GM12878 (cell line): ENCODE measurements at regions not wholly inside any gene's neighbourhood (a gene's known extent, or its start where the extent isn't known, plus 50 kb on each side); places are given as distances from the start of the nearest gene placed in this dataset.

Experiments used
- BMI1 ChIP-seq: fragments of 450-650 bp; IDR thresholded peaks from 2 replicates; pipeline ENCODE4 v1.6.1; 2016; ENCODE audit warnings: mild to moderate bottlenecking, moderate library complexity, borderline replicate concordance
- CEBPB ChIP-seq, 2 experiments: fragments of 150-350 bp in 1 of 2; IDR thresholded peaks; 2 replicates each; pipeline ENCODE4 v1.6.1; 2012 to 2014; ENCODE audit warnings: low read depth in 2 of 2, low read length in 2 of 2, borderline replicate concordance in 1 of 2, inconsistent platforms in 1 of 2
- CHD1 ChIP-seq: IDR thresholded peaks from 2 replicates; pipeline ENCODE4 v1.6.1; 2012; ENCODE audit warnings: low read depth, low read length, improper control_type of control experiment
- CHD4 ChIP-seq: fragments of 200-600 bp; sonication (generic); IDR thresholded peaks from 2 replicates; pipeline ENCODE4 v1.6.1; 2016; ENCODE audit warnings: mild to moderate bottlenecking
- CREB1 ChIP-seq: IDR thresholded peaks from 2 replicates; pipeline ENCODE4 v1.6.1; 2012; ENCODE audit warnings: low read depth, mild to moderate bottlenecking, inconsistent platforms
- CTCF ChIP-seq, 3 experiments: IDR thresholded peaks in 2 of 3; conservative IDR thresholded peaks in 1 of 3; 2 replicates each; pipeline ENCODE4 v1.5.1; 2011; ENCODE audit warnings: low read depth in 3 of 3, low read length in 3 of 3, mild to moderate bottlenecking in 3 of 3, control low read depth in 2 of 3, moderate library complexity in 2 of 3, inconsistent platforms in 1 of 3, mixed read lengths in 1 of 3; ENCODE audit not compliant: control insufficient read depth in 2 of 3, insufficient read depth in 1 of 3; ENCODE audit errors: extremely low read depth in 1 of 3
- E4F1 ChIP-seq: fragments of 450-650 bp; IDR thresholded peaks from 2 replicates; pipeline ENCODE4 v1.6.1; 2018; ENCODE audit warnings: borderline replicate concordance, mild to moderate bottlenecking; ENCODE audit not compliant: partially characterized antibody
- FOS ChIP-seq: IDR thresholded peaks from 3 replicates; pipeline ENCODE4 v1.6.1; 2011; ENCODE audit warnings: borderline replicate concordance; ENCODE audit not compliant: insufficient read length; ENCODE audit errors: extremely low read depth
- KLF5 ChIP-seq: fragments of 450-650 bp; IDR thresholded peaks from 2 replicates; pipeline ENCODE4 v1.6.1; 2014; ENCODE audit warnings: mild to moderate bottlenecking; ENCODE audit not compliant: partially characterized antibody
- MTA3 ChIP-seq: IDR thresholded peaks from 2 replicates; pipeline ENCODE4 v1.6.1; 2012; ENCODE audit warnings: low read length, inconsistent platforms, borderline replicate concordance
- MYB ChIP-seq: fragments of 150-350 bp; IDR thresholded peaks from 2 replicates; pipeline ENCODE4 v1.6.1; 2014; ENCODE audit warnings: mild to moderate bottlenecking, low read depth, low read length, borderline replicate concordance
- PBX3 ChIP-seq: IDR thresholded peaks from 2 replicates; pipeline ENCODE4 v1.6.1; 2011; ENCODE audit warnings: mild to moderate bottlenecking, low read depth, low read length, moderate library complexity; ENCODE audit not compliant: insufficient replicate concordance
- SPI1 ChIP-seq: IDR thresholded peaks from 2 replicates; pipeline ENCODE4 v1.6.1; 2011; ENCODE audit warnings: low read depth, mild to moderate bottlenecking, low read length, moderate library complexity, borderline replicate concordance; ENCODE audit not compliant: insufficient read depth
- USF1 ChIP-seq: IDR thresholded peaks from 2 replicates; pipeline ENCODE4 v1.6.1; 2011; ENCODE audit warnings: borderline replicate concordance, low read depth, mild to moderate bottlenecking, moderate library complexity, mixed read lengths, low read length; ENCODE audit not compliant: insufficient read depth; ENCODE audit errors: extremely low read length
- YY1 ChIP-seq: IDR thresholded peaks from 2 replicates; pipeline ENCODE4 v1.6.1; 2011; ENCODE audit warnings: low read depth, mild to moderate bottlenecking, low read length
- ZBTB4 ChIP-seq: fragments of 450-650 bp; formaldehyde crosslinking; IDR thresholded peaks from 2 replicates; pipeline ENCODE4 v1.4.0; 2022; ENCODE audit warnings: mild to moderate bottlenecking, moderate library complexity
- ZNF207 ChIP-seq: fragments of 450-650 bp; IDR thresholded peaks from 2 replicates; pipeline ENCODE4 v1.6.1; 2014; ENCODE audit warnings: antibody characterized with exemption, mild to moderate bottlenecking, borderline replicate concordance
- ZNF24 ChIP-seq: fragments of 450-650 bp; IDR thresholded peaks from 2 replicates; pipeline ENCODE4 v1.6.1; 2017; ENCODE audit warnings: antibody characterized with exemption, mild to moderate bottlenecking
- ZNF274 ChIP-seq: IDR thresholded peaks from one replicate; pipeline ENCODE4 v1.8.0; 2011; ENCODE audit not compliant: insufficient read length, insufficient read depth

GRCh38 chr6:26249957-26250697 lies 114.9 kb upstream of the BTN3A2 start (continued):
- TF ChIP-seq ZNF274 (no peak), USF1 (no peak), CREB1 (peak; percentile 32; the same call in 1 of the 2 replicates), YY1 (peak; percentile 93), CEBPB (IDR thresholded peaks at IDR 0.05; ENCODE audit: borderline replicate concordance in 1 of 2, low read depth in 2 of 2, low read length in 2 of 2) (no peak), CTCF (IDR thresholded peaks at IDR 0.05 in 2 of 3, conservative IDR thresholded peaks at IDR 0.05 in 1 of 3; ENCODE audit: control insufficient read depth in 2 of 3, extremely low read depth in 1 of 3, insufficient read depth in 1 of 3, low read depth in 3 of 3, low read length in 3 of 3) (peak; percentile 56 to 67 (median 65)), ZNF207 (no peak), MYB (no peak), CHD1 (peak; percentile 94), ZBTB4 (CRISPR knock-in tag) (peak; percentile 77), PBX3 (peak; percentile 58), E4F1 (no peak), KLF5 (peak; percentile 43), MTA3 (peak; percentile 95; the same call in 1 of the 2 replicates), CHD4 (no peak), FOS (no peak), ZNF24 (no peak), BMI1 (no peak), SPI1 (no peak)
